ENCODE measurements at regions not wholly inside any gene's neighbourhood (a gene's known extent, or its start where the extent isn't known, plus 50 kb on each side); places are given as distances from the start of the nearest gene placed in this dataset.

GRCh38 chr6:95233879-95234278, 343.5 kb upstream of the MANEA start:
- 91% methylated on average over 9 of the region's 9 CpGs for WGBS
- no peak overlapping the region for H3K27ac ChIP-seq (replicated peaks in 1 of 4)

GRCh38 chr6:95240514-95240913, 336.8 kb upstream of the MANEA start:
- Histone ChIP-seq H3K27ac (replicated peaks in 1 of 4) (no peak overlapping the region), H3K27me3 (no peaks in the 10 kb centered on the region), H3K9me3 (no peaks in the 10 kb centered on the region), H3K4me1 (no peaks in the 10 kb centered on the region), H3K4me3 (no peak overlapping the region), H3K36me3 (no peaks in the 10 kb centered on the region)
- no peak for TF ChIP-seq POLR2AphosphoS5 (IDR thresholded peaks at IDR 0.05)
- no peak for TF ChIP-seq CTCF (IDR thresholded peaks at IDR 0.05)
- TF ChIP-seq EP300 (IDR thresholded peaks at IDR 0.05) = no peak
- no peak for TF ChIP-seq POLR2A (IDR thresholded peaks at IDR 0.05; ENCODE audit: low read depth)
- intact Hi-C loops (cut with DNase I) = no loop called here
- no peak for DNase-seq (ENCODE audit: extremely low spot score)

More at GRCh38 chr6:95233879-95234278, 343.5 kb upstream of the MANEA start:
- no peaks in the 10 kb centered on the region for H3K9me3 ChIP-seq
- TF ChIP-seq CTCF (IDR thresholded peaks at IDR 0.05) (no peak), EP300 (IDR thresholded peaks at IDR 0.05) (no peak), POLR2AphosphoS5 (IDR thresholded peaks at IDR 0.05) (no peak), POLR2A (IDR thresholded peaks at IDR 0.05; ENCODE audit: low read depth) (no peak)
- H3K4me1 ChIP-seq = no peaks in the 10 kb centered on the region
- no peak for DNase-seq (ENCODE audit: extremely low spot score)
- intact Hi-C loops (cut with DNase I) = no loop called here
- no peaks in the 10 kb centered on the region for H3K27me3 ChIP-seq
- no peaks in the 10 kb centered on the region for H3K36me3 ChIP-seq
- H3K4me3 ChIP-seq = no peak overlapping the region

- no peaks in the 10 kb centered on the region for H3K27me3 ChIP-seq
- intact Hi-C loops (cut with DNase I) = no loop called here
- no peak for TF ChIP-seq CTCF (IDR thresholded peaks at IDR 0.05)
- TF ChIP-seq EP300 (IDR thresholded peaks at IDR 0.05) = no peak
- no peaks in the 10 kb centered on the region for H3K4me1 ChIP-seq
- no peak for DNase-seq (ENCODE audit: extremely low spot score)
- H3K27ac ChIP-seq (replicated peaks in 1 of 4) = no peak overlapping the region
- WGBS = 68% methylated on average over 1 of the region's 1 CpG
- no peaks in the 10 kb centered on the region for H3K36me3 ChIP-seq
- no peak overlapping the region for H3K4me3 ChIP-seq
- no peaks in the 10 kb centered on the region for H3K9me3 ChIP-seq
These were observed 334.8 kb upstream of the MANEA start for GRCh38 chr6:95242560-95242959.

- intact Hi-C loops (cut with DNase I) = no loop called here
- Histone ChIP-seq H3K36me3 (no peaks in the 10 kb centered on the region), H3K4me1 (no peaks in the 10 kb centered on the region), H3K9me3 (no peaks in the 10 kb centered on the region), H3K27ac (replicated peaks in 1 of 4) (no peak overlapping the region), H3K27me3 (no peaks in the 10 kb centered on the region), H3K4me3 (no peak overlapping the region)
- no peak for TF ChIP-seq CTCF (IDR thresholded peaks at IDR 0.05)
- no peak for TF ChIP-seq EP300 (IDR thresholded peaks at IDR 0.05)
- no peak for TF ChIP-seq POLR2AphosphoS5 (IDR thresholded peaks at IDR 0.05)
- no peak for TF ChIP-seq POLR2A (IDR thresholded peaks at IDR 0.05; ENCODE audit: low read depth)
- DNase-seq (ENCODE audit: extremely low spot score) = no peak
These were observed 334.3 kb upstream of the MANEA start for GRCh38 chr6:95243053-95243452.

GRCh38 chr6:95244751-95245150, 332.6 kb upstream of the MANEA start:
- 41% methylated on average over 2 of the region's 2 CpGs for WGBS
- no peak for TF ChIP-seq POLR2A (IDR thresholded peaks at IDR 0.05; ENCODE audit: low read depth)
- no peak for TF ChIP-seq CTCF (IDR thresholded peaks at IDR 0.05)
- no peak for TF ChIP-seq EP300 (IDR thresholded peaks at IDR 0.05)
- no peak for TF ChIP-seq POLR2AphosphoS5 (IDR thresholded peaks at IDR 0.05)
- Histone ChIP-seq H3K27ac (replicated peaks in 1 of 4) (no peak overlapping the region), H3K27me3 (no peaks in the 10 kb centered on the region), H3K9me3 (no peaks in the 10 kb centered on the region), H3K4me1 (no peaks in the 10 kb centered on the region), H3K36me3 (no peaks in the 10 kb centered on the region), H3K4me3 (no peak overlapping the region)
- intact Hi-C loops (cut with DNase I) = no loop called here
- DNase-seq (ENCODE audit: extremely low spot score) = no peak
